OCI-LY7 (cell line): ENCODE measurements at regions not wholly inside any gene's neighbourhood (a gene's known extent, or its start where the extent isn't known, plus 50 kb on each side); places are given as distances from the start of the nearest gene placed in this dataset.
A peak's percentile ranks its signal among the peaks of the same experiment; 100 is the strongest.

ENCODE experiments used
- BruUV-seq: library from RNA; stranded (reverse); fragments of 400-500 nt; replicated peaks from 2 replicates; lab custom pipeline; 2021; lab: Mats Ljungman, UMichigan
- CTCF ChIA-PET: fragments of 300-600 bp; sonication (Branson Sonifier 250); formaldehyde crosslinking; loops from one replicate; lab custom pipeline; 2022; ENCODE audit warnings: antibody characterized with exemption; ENCODE audit not compliant: unreplicated experiment; lab: Charles Lee
- POLR2A ChIA-PET: fragments of 300-600 bp; sonication (Branson Sonifier 250); formaldehyde crosslinking; loops from one replicate; lab custom pipeline; 2022; ENCODE audit warnings: antibody characterized with exemption; lab: Charles Lee
- DNase-seq: peaks from one replicate; pipeline ENCODE4 v3.0.0-alpha.2; 2015; ENCODE audit warnings: low spot score
- H2AFZ ChIP-seq: fragments of 200-600 bp; sonication (generic), shearing (Covaris generic); 2 replicates; pipeline ENCODE4 v1.6.1; 2014; ENCODE audit warnings: mild to moderate bottlenecking, antibody characterized with exemption, low read length, moderate library complexity
- H3K27ac ChIP-seq: fragments of 200-600 bp; sonication (generic); 2 replicates; pipeline ENCODE4 v1.5.1; 2014; ENCODE audit warnings: mixed run types, low read depth, mild to moderate bottlenecking, moderate library complexity, low read length, inconsistent platforms; ENCODE audit not compliant: poor library complexity, severe bottlenecking
- H3K36me3 ChIP-seq: fragments of 200-600 bp; sonication (generic); 2 replicates; pipeline ENCODE4 v1.6.1; 2014; ENCODE audit warnings: mild to moderate bottlenecking, antibody characterized with exemption, low read length, moderate library complexity, mixed read lengths; ENCODE audit not compliant: insufficient read depth
- H3K4me1 ChIP-seq: fragments of 200-600 bp; sonication (generic); 2 replicates; pipeline ENCODE4 v1.5.1; 2014; ENCODE audit warnings: mild to moderate bottlenecking, low read length; ENCODE audit not compliant: insufficient read depth, poor library complexity, severe bottlenecking
- H3K4me2 ChIP-seq: fragments of 200-600 bp; sonication (generic); 2 replicates; pipeline ENCODE4 v1.6.1; 2014; ENCODE audit warnings: mild to moderate bottlenecking, low read length
- H3K4me3 ChIP-seq: fragments of 200-600 bp; sonication (generic); 2 replicates; pipeline ENCODE4 v1.5.1; 2014; ENCODE audit warnings: mild to moderate bottlenecking, low read depth, low read length; ENCODE audit not compliant: poor library complexity, severe bottlenecking
- H3K79me2 ChIP-seq: fragments of 200-600 bp; sonication (generic); 2 replicates; pipeline ENCODE4 v1.6.1; 2016; ENCODE audit warnings: low read depth, mild to moderate bottlenecking, low read length, moderate library complexity, mixed read lengths; ENCODE audit not compliant: insufficient read depth
- H3K9me2 ChIP-seq: fragments of 200-600 bp; sonication (generic); 2 replicates; pipeline ENCODE4 v1.6.1; 2016; ENCODE audit warnings: mild to moderate bottlenecking, low read length, mixed read lengths; ENCODE audit not compliant: insufficient read depth
- H3K9me3 ChIP-seq: fragments of 200-600 bp; sonication (generic); 2 replicates; pipeline ENCODE4 v1.6.1; 2014; ENCODE audit warnings: mild to moderate bottlenecking, mixed run types, low read length, mixed read lengths
- H4K20me1 ChIP-seq: fragments of 200-600 bp; sonication (generic); 2 replicates; pipeline ENCODE4 v1.6.1; 2014; ENCODE audit warnings: mild to moderate bottlenecking, antibody characterized with exemption, low read length, moderate library complexity, mixed read lengths; ENCODE audit not compliant: insufficient read depth
- CTCF ChIP-seq: fragments of 200-600 bp; sonication (generic); conservative IDR thresholded peaks from 2 replicates; pipeline ENCODE4 v1.5.1; 2014; ENCODE audit warnings: mild to moderate bottlenecking, antibody characterized with exemption, low read length, moderate library complexity, mixed read lengths
- EZH2phosphoT487 ChIP-seq: fragments of 200-600 bp; sonication (generic); IDR thresholded peaks from 2 replicates; pipeline ENCODE4 v1.6.1; 2018; ENCODE audit warnings: low read depth, borderline replicate concordance, mild to moderate bottlenecking, mixed run types, antibody characterized with exemption, low read length, moderate library complexity, mixed read lengths
- intact Hi-C: fragments of 100-400 bp; cut with micrococcal nuclease; formaldehyde crosslinking; loops from one replicate; pipeline ENCODE4 v1.10.0; 2022; ENCODE audit not compliant: unreplicated experiment

- H3K4me1 ChIP-seq: no peaks in the 10 kb centered on the region
- no peaks in the 10 kb centered on the region for H3K9me2 ChIP-seq
- H3K36me3 ChIP-seq: no peaks in the 10 kb centered on the region
- H3K4me2 ChIP-seq: no peak overlapping the region
- intact Hi-C loops: no loop called here
- ChIA-PET POLR2A (interaction anchor here (0.6 to 0.7 kb wide), 2 partner anchors 607 to 1870 kb away, joined by 3 read pairs; no protein-coding TSS in a partner anchor), CTCF (no interaction called here)
- no peak overlapping the region for H3K27ac ChIP-seq
- no peaks in the 10 kb centered on the region for H4K20me1 ChIP-seq
- TF ChIP-seq EZH2phosphoT487: no peak
- no peak for TF ChIP-seq CTCF
- H3K79me2 ChIP-seq: no peaks in the 10 kb centered on the region
- H3K9me3 ChIP-seq: no peaks in the 10 kb centered on the region
- no TSS peak for BruUV-seq
- H2AFZ ChIP-seq: peak overlapping the region; percentile 83
- H3K4me3 ChIP-seq: no peak overlapping the region
- peak; percentile 60 for DNase-seq
Observed at GRCh38 chr9:107942856-107943255, 453.3 kb upstream of the KLF4 start.

GRCh38 chr9:107942291-107942690 is 452.7 kb upstream of the KLF4 start:
- intact Hi-C loops: no loop called here
- Histone ChIP-seq H3K4me1 (no peaks in the 10 kb centered on the region), H3K27ac (no peak overlapping the region), H3K79me2 (no peaks in the 10 kb centered on the region), H3K4me2 (no peak overlapping the region), H3K4me3 (no peak overlapping the region), H3K9me3 (no peaks in the 10 kb centered on the region), H3K9me2 (no peaks in the 10 kb centered on the region), H4K20me1 (no peaks in the 10 kb centered on the region), H3K36me3 (no peaks in the 10 kb centered on the region), H2AFZ (peak overlapping the region; percentile 83)
- DNase-seq: no peak
- TF ChIP-seq EZH2phosphoT487: no peak
- TF ChIP-seq CTCF: no peak
- ChIA-PET CTCF (no interaction called here), POLR2A (no interaction called here)
- no TSS peak for BruUV-seq

- Histone ChIP-seq H3K9me3 (no peaks in the 10 kb centered on the region), H3K9me2 (no peaks in the 10 kb centered on the region), H3K79me2 (no peaks in the 10 kb centered on the region), H4K20me1 (no peaks in the 10 kb centered on the region), H3K27ac (no peak overlapping the region), H2AFZ (no peak overlapping the region), H3K36me3 (no peaks in the 10 kb centered on the region), H3K4me2 (no peak overlapping the region), H3K4me3 (no peak overlapping the region), H3K4me1 (no peaks in the 10 kb centered on the region)
- BruUV-seq: no TSS peak
- TF ChIP-seq EZH2phosphoT487 (no peak), CTCF (no peak)
- no peak for DNase-seq
- ChIA-PET CTCF (no interaction called here), POLR2A (no interaction called here)
- intact Hi-C loops: no loop called here
Observed at GRCh38 chr9:107940616-107941595, 451.3 kb upstream of the KLF4 start.
